Naive B cell (primary cell): ENCODE measurements at regions not wholly inside any gene's neighbourhood (a gene's known extent, or its start where the extent isn't known, plus 50 kb on each side); places are given as distances from the start of the nearest gene placed in this dataset.

Experiments
- ATAC-seq, 2 donors: fragments of 150-1000 bp; cut with Tn5 transposase; 2 replicates each; pipeline ENCODE4 v1.10.0; 2021; ENCODE audit warnings: low read depth in 2 of 2, mild to moderate bottlenecking in 2 of 2, moderate library complexity in 2 of 2
- DNase-seq: peaks from one replicate; pipeline ENCODE4 v3.0.0; 2022
- H3K27ac Mint-ChIP-seq, 6 donors: one replicate each; pipeline ENCODE4 v1.8.0; 2020 to 2022; ENCODE audit warnings: mild to moderate bottlenecking in 6 of 6, mixed read lengths in 6 of 6, moderate library complexity in 5 of 6, inconsistent platforms in 2 of 6
- H3K27me3 Mint-ChIP-seq, 3 donors: one replicate each; pipeline ENCODE4 v1.8.0; 2021 to 2022; ENCODE audit warnings: mixed read lengths in 3 of 3, mild to moderate bottlenecking in 1 of 3
- H3K36me3 Mint-ChIP-seq, 2 donors: one replicate each; pipeline ENCODE4 v1.8.0; 2020 to 2022; ENCODE audit warnings: mixed read lengths in 2 of 2, inconsistent platforms in 1 of 2, mild to moderate bottlenecking in 1 of 2
- H3K4me1 Mint-ChIP-seq, 3 donors: one replicate each; pipeline ENCODE4 v1.8.0; 2020 to 2022; ENCODE audit warnings: mixed read lengths in 3 of 3, inconsistent platforms in 1 of 3, mild to moderate bottlenecking in 1 of 3, moderate library complexity in 1 of 3
- H3K4me3 Mint-ChIP-seq, 8 donors: one replicate each; pipeline ENCODE4 v1.8.0; 2020 to 2022; ENCODE audit warnings: mild to moderate bottlenecking in 8 of 8, mixed read lengths in 8 of 8, moderate library complexity in 8 of 8, inconsistent platforms in 2 of 8
- H3K9me3 Mint-ChIP-seq, 7 donors: one replicate each; pipeline ENCODE4 v1.8.0; 2020 to 2022; ENCODE audit warnings: mixed read lengths in 7 of 7, mild to moderate bottlenecking in 5 of 7, inconsistent platforms in 2 of 7, moderate library complexity in 1 of 7

- Mint-ChIP-seq H3K36me3 (no peaks in the 10 kb centered on the region), H3K9me3 (no peaks in the 10 kb centered on the region), H3K27ac (no peak overlapping the region), H3K4me1 (no peaks in the 10 kb centered on the region), H3K27me3 (peaks cover 0 to 9% (median 0%) of the 10 kb centered on the region in 3 donors), H3K4me3 (no peak overlapping the region)
- ATAC-seq (no peak), DNase-seq (no peak)
These were observed 164.9 kb upstream of the TUT7 start for GRCh38 chr9:86519066-86519615.

- Mint-ChIP-seq H3K27ac (no peak overlapping the region), H3K4me1 (no peaks in the 10 kb centered on the region), H3K36me3 (no peaks in the 10 kb centered on the region), H3K9me3 (no peaks in the 10 kb centered on the region), H3K4me3 (no peak overlapping the region), H3K27me3 (peaks cover 0 to 9% (median 0%) of the 10 kb centered on the region in 3 donors)
- ATAC-seq = no peak
- no peak for DNase-seq
These were observed 163.3 kb upstream of the TUT7 start for GRCh38 chr9:86517475-86517874.

- H3K27me3 Mint-ChIP-seq = peaks cover 0 to 9% (median 0%) of the 10 kb centered on the region in 3 donors
- H3K27ac Mint-ChIP-seq = no peak overlapping the region
- H3K9me3 Mint-ChIP-seq = no peaks in the 10 kb centered on the region
- DNase-seq (no peak), ATAC-seq (no peak)
- no peaks in the 10 kb centered on the region for H3K4me1 Mint-ChIP-seq
- no peaks in the 10 kb centered on the region for H3K36me3 Mint-ChIP-seq
- no peak overlapping the region for H3K4me3 Mint-ChIP-seq
These were observed 162.4 kb upstream of the TUT7 start for GRCh38 chr9:86516564-86516963.

- no peaks in the 10 kb centered on the region for H3K4me1 Mint-ChIP-seq
- H3K4me3 Mint-ChIP-seq = no peak overlapping the region
- ATAC-seq = no peak
- no peaks in the 10 kb centered on the region for H3K9me3 Mint-ChIP-seq
- no peak for DNase-seq
- H3K27me3 Mint-ChIP-seq = peaks cover 0 to 9% (median 0%) of the 10 kb centered on the region in 3 donors
- no peaks in the 10 kb centered on the region for H3K36me3 Mint-ChIP-seq
- no peak overlapping the region for H3K27ac Mint-ChIP-seq
These were observed 161.0 kb upstream of the TUT7 start for GRCh38 chr9:86515221-86515620.

GRCh38 chr9:86513429-86513828 is 159.2 kb upstream of the TUT7 start:
- Mint-ChIP-seq H3K36me3 (no peaks in the 10 kb centered on the region), H3K9me3 (no peaks in the 10 kb centered on the region), H3K27ac (no peak overlapping the region), H3K27me3 (peaks cover 0 to 9% (median 3%) of the 10 kb centered on the region in 3 donors), H3K4me1 (no peaks in the 10 kb centered on the region), H3K4me3 (no peak overlapping the region)
- no peak for DNase-seq
- ATAC-seq = no peak

- H3K9me3 Mint-ChIP-seq = no peaks in the 10 kb centered on the region
These were observed 158.7 kb upstream of the TUT7 start for GRCh38 chr9:86512929-86513328.

GRCh38 chr9:86511614-86512360 is 157.6 kb upstream of the TUT7 start:
- no peaks in the 10 kb centered on the region for H3K36me3 Mint-ChIP-seq
- H3K4me3 Mint-ChIP-seq = no peak overlapping the region
- peaks cover 0 to 9% (median 4%) of the 10 kb centered on the region in 3 donors for H3K27me3 Mint-ChIP-seq
- no peaks in the 10 kb centered on the region for H3K4me1 Mint-ChIP-seq
- no peak overlapping the region for H3K27ac Mint-ChIP-seq
- DNase-seq = no peak
- peaks cover 0 to 2% (median 0%) of the 10 kb centered on the region in 7 donors for H3K9me3 Mint-ChIP-seq
- no peak for ATAC-seq

More at GRCh38 chr9:86512929-86513328, 158.7 kb upstream of the TUT7 start:
- no peaks in the 10 kb centered on the region for H3K36me3 Mint-ChIP-seq
- H3K27ac Mint-ChIP-seq = no peak overlapping the region
- H3K4me1 Mint-ChIP-seq = no peaks in the 10 kb centered on the region
- DNase-seq (no peak), ATAC-seq (no peak)
- H3K27me3 Mint-ChIP-seq = peaks cover 0 to 9% (median 4%) of the 10 kb centered on the region in 3 donors
- no peak overlapping the region for H3K4me3 Mint-ChIP-seq

GRCh38 chr9:86508208-86508903 is 154.1 kb upstream of the TUT7 start:
- Mint-ChIP-seq H3K27me3 (peaks cover 10 to 15% (median 12%) of the 10 kb centered on the region in 3 donors), H3K4me1 (no peaks in the 10 kb centered on the region), H3K4me3 (no peak overlapping the region), H3K27ac (no peak overlapping the region), H3K9me3 (peaks cover 0 to 3% (median 0%) of the 10 kb centered on the region in 7 donors), H3K36me3 (no peaks in the 10 kb centered on the region)
- DNase-seq (no peak), ATAC-seq (no peak)

- H3K4me1 Mint-ChIP-seq = no peaks in the 10 kb centered on the region
- peaks cover 0 to 9% (median 4%) of the 10 kb centered on the region in 7 donors for H3K9me3 Mint-ChIP-seq
- H3K4me3 Mint-ChIP-seq = no peak overlapping the region
- H3K27me3 Mint-ChIP-seq = peaks cover 16 to 21% (median 19%) of the 10 kb centered on the region in 3 donors
- ATAC-seq (no peak), DNase-seq (no peak)
- no peaks in the 10 kb centered on the region for H3K36me3 Mint-ChIP-seq
- no peak overlapping the region for H3K27ac Mint-ChIP-seq
These were observed 153.0 kb upstream of the TUT7 start for GRCh38 chr9:86507212-86507630.

- ATAC-seq = no peak
- Mint-ChIP-seq H3K4me1 (no peaks in the 10 kb centered on the region), H3K4me3 (no peak overlapping the region), H3K36me3 (no peaks in the 10 kb centered on the region), H3K27me3 (peaks cover 23 to 47% (median 32%) of the 10 kb centered on the region in 3 donors), H3K27ac (no peak overlapping the region), H3K9me3 (peaks cover 0 to 10% (median 4%) of the 10 kb centered on the region in 7 donors)
- no peak for DNase-seq
These were observed 149.7 kb upstream of the TUT7 start for GRCh38 chr9:86503942-86504341.

GRCh38 chr9:86503314-86503713 is 149.1 kb upstream of the TUT7 start:
- no peak overlapping the region for H3K4me3 Mint-ChIP-seq
- DNase-seq (no peak), ATAC-seq (no peak)
- H3K27ac Mint-ChIP-seq = no peak overlapping the region
- no peaks in the 10 kb centered on the region for H3K4me1 Mint-ChIP-seq
- H3K36me3 Mint-ChIP-seq = no peaks in the 10 kb centered on the region
- H3K27me3 Mint-ChIP-seq = peaks cover 19 to 53% (median 38%) of the 10 kb centered on the region in 3 donors
- peaks cover 0 to 10% (median 4%) of the 10 kb centered on the region in 7 donors for H3K9me3 Mint-ChIP-seq

GRCh38 chr9:86500667-86501435 is 146.6 kb upstream of the TUT7 start:
- Mint-ChIP-seq H3K36me3 (no peaks in the 10 kb centered on the region), H3K4me3 (no peak overlapping the region), H3K27ac (no peak overlapping the region), H3K9me3 (peaks cover 0 to 10% (median 4%) of the 10 kb centered on the region in 7 donors), H3K27me3 (peaks cover 19 to 68% (median 44%) of the 10 kb centered on the region in 3 donors), H3K4me1 (no peaks in the 10 kb centered on the region)
- ATAC-seq (no peak), DNase-seq (no peak)

- no peak for DNase-seq
- no peak overlapping the region for H3K27ac Mint-ChIP-seq
- ATAC-seq = no peak
- no peaks in the 10 kb centered on the region for H3K36me3 Mint-ChIP-seq
- peaks cover 0 to 10% (median 4%) of the 10 kb centered on the region in 7 donors for H3K9me3 Mint-ChIP-seq
- H3K4me3 Mint-ChIP-seq = no peak overlapping the region
- no peaks in the 10 kb centered on the region for H3K4me1 Mint-ChIP-seq
- H3K27me3 Mint-ChIP-seq = peaks cover 19 to 75% (median 44%) of the 10 kb centered on the region in 3 donors
These were observed 145.8 kb upstream of the TUT7 start for GRCh38 chr9:86500031-86500430.
